ENCODE measurements at regions not wholly inside any gene's neighbourhood (a gene's known extent, or its start where the extent isn't known, plus 50 kb on each side); places are given as distances from the start of the nearest gene placed in this dataset.

DNA sequence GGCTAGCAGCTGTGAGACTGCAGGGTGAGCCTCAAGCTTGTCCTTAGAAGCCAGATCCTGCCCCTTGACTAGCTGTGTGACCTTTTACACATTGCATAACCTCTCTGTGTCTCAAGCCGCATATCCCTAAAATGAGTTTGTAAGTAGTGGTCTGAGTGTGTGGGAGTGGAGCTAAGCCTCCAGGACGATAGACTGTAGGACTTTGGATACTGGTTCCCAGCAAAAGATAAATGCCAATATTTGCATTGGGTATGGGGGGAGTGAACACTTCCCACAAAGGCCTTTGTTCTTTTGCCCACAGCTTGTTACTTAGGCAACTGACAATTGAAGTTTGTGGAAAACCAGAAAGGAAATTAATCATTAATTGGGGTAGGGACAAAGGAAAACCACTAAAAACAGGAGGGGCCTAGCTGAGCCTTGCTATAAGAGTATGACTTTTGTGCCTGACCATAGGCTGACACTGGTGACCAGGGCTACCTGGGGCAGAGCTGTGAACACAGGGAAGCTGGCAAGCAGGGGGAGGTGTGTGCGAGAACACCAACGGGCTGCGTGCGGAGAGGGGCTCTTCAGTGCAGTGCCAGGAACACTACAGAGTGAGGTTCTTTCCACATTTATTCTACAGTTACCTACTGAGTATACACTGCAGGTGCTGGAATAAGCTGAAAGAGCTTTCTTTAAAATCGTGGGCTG lies 102.4 kb upstream of the ETV3 start:
- TF ChIP-seq POLR2A (IDR thresholded peaks at IDR 0.05; ENCODE audit: borderline replicate concordance, extremely low read depth, insufficient read depth, insufficient read length) (no peak), POLR2AphosphoS5 (IDR thresholded peaks at IDR 0.05; ENCODE audit: low read depth, low read length) (no peak), EZH2 (IDR thresholded peaks at IDR 0.05) (no peak), ZNF274 (IDR thresholded peaks at IDR 0.05; ENCODE audit: low read depth, low read length) (no peak)
